WTC11 (cell line): ENCODE measurements at regions not wholly inside any gene's neighbourhood (a gene's known extent, or its start where the extent isn't known, plus 50 kb on each side); places are given as distances from the start of the nearest gene placed in this dataset.
A peak's percentile ranks its signal among the peaks of the same experiment; 100 is the strongest.

Experiments used
- ATAC-seq: fragments of 200-7000 bp; cut with Tn5 transposase; 2 replicates; pipeline ENCODE4 v1.10.0; 2021; ENCODE audit warnings: mild to moderate bottlenecking, moderate library complexity
- CTCF ChIA-PET: fragments of 300-600 bp; sonication (Branson Sonifier 250); formaldehyde crosslinking; loops from one replicate; lab custom pipeline; 2021; ENCODE audit warnings: antibody characterized with exemption; lab: Charles Lee
- POLR2A ChIA-PET: fragments of 350-600 bp; sonication (Branson Sonifier 250); formaldehyde crosslinking; loops from one replicate; lab custom pipeline; 2021; ENCODE audit warnings: antibody characterized with exemption; lab: Charles Lee
- DNase-seq: peaks from one replicate; pipeline ENCODE4 v3.0.0; 2021; ENCODE audit warnings: low spot score
- H3K27ac Mint-ChIP-seq: 2 replicates; pipeline ENCODE4 v1.8.0; 2021; ENCODE audit warnings: mixed read lengths
- H3K27me3 Mint-ChIP-seq: 2 replicates; pipeline ENCODE4 v1.8.0; 2021; ENCODE audit warnings: low read depth, mild to moderate bottlenecking, moderate library complexity, mixed read lengths
- H3K36me3 Mint-ChIP-seq: 2 replicates; pipeline ENCODE4 v1.8.0; 2021; ENCODE audit warnings: mixed read lengths
- H3K4me1 Mint-ChIP-seq: 2 replicates; pipeline ENCODE4 v1.8.0; 2022; ENCODE audit warnings: mixed read lengths
- H3K4me3 Mint-ChIP-seq: 2 replicates; pipeline ENCODE4 v1.8.0; 2021; ENCODE audit warnings: mild to moderate bottlenecking, moderate library complexity, mixed read lengths
- H3K9me3 Mint-ChIP-seq: 2 replicates; pipeline ENCODE4 v1.8.0; 2021; ENCODE audit warnings: mixed read lengths
- CTCF ChIP-seq: fragments of 200-600 bp; IDR thresholded peaks from 2 replicates; pipeline ENCODE4 v1.8.0; 2022; ENCODE audit warnings: antibody characterized with exemption
- E2F1 ChIP-seq: sonication (generic); formaldehyde crosslinking; IDR thresholded peaks from 2 replicates; pipeline ENCODE4 v1.8.0; 2022; ENCODE audit warnings: mild to moderate bottlenecking, missing genetic modification reagents
- ERG ChIP-seq: fragments of 250-450 bp; sonication (Bioruptor Pico); IDR thresholded peaks from 2 replicates; pipeline ENCODE4 v1.8.0; 2021; ENCODE audit warnings: mild to moderate bottlenecking
- FOXK1 ChIP-seq: sonication (generic); formaldehyde crosslinking; IDR thresholded peaks from 2 replicates; pipeline ENCODE4 v1.8.0; 2022; ENCODE audit warnings: mild to moderate bottlenecking, moderate library complexity, missing genetic modification reagents
- KAT7 ChIP-seq: sonication (generic); formaldehyde crosslinking; IDR thresholded peaks from 2 replicates; pipeline ENCODE4 v1.8.1; 2023; ENCODE audit warnings: missing genetic modification reagents, mild to moderate bottlenecking, borderline replicate concordance
- NFATC4 ChIP-seq: fragments of 250-450 bp; sonication (Bioruptor Pico); IDR thresholded peaks from 2 replicates; pipeline ENCODE4 v1.9.0; 2021; ENCODE audit warnings: mild to moderate bottlenecking
- NR3C1 ChIP-seq: sonication (generic); formaldehyde crosslinking; conservative IDR thresholded peaks from 2 replicates; pipeline ENCODE4 v1.8.1; 2023; ENCODE audit warnings: low read depth, mild to moderate bottlenecking, missing genetic modification reagents
- PRDM15 ChIP-seq: sonication (generic); formaldehyde crosslinking; IDR thresholded peaks from 2 replicates; pipeline ENCODE4 v1.8.0; 2022; ENCODE audit warnings: missing genetic modification reagents
- USF2 ChIP-seq: sonication (generic); formaldehyde crosslinking; IDR thresholded peaks from 2 replicates; pipeline ENCODE4 v1.8.1; 2023; ENCODE audit warnings: mild to moderate bottlenecking, missing genetic modification reagents, moderate library complexity
- ZNF317 ChIP-seq: sonication (generic); formaldehyde crosslinking; IDR thresholded peaks from 2 replicates; pipeline ENCODE4 v1.8.1; 2023; ENCODE audit warnings: low read depth, mild to moderate bottlenecking, moderate library complexity, missing genetic modification reagents, borderline replicate concordance
- ZNF425 ChIP-seq: fragments of 250-450 bp; sonication (Bioruptor Pico); conservative IDR thresholded peaks from 2 replicates; pipeline ENCODE4 v1.9.0; 2021; ENCODE audit warnings: mild to moderate bottlenecking
- ZSCAN18 ChIP-seq: fragments of 250-450 bp; sonication (Bioruptor Pico); IDR thresholded peaks from 2 replicates; pipeline ENCODE4 v2.1.2; 2022; ENCODE audit warnings: mild to moderate bottlenecking, moderate library complexity

- Mint-ChIP-seq H3K4me1 (no peaks in the 10 kb centered on the region), H3K27ac (no peak overlapping the region), H3K4me3 (no peak overlapping the region), H3K9me3 (peaks cover 31% of the 10 kb centered on the region)
- CTCF ChIA-PET = interaction anchor here (0.9 kb wide), 1 partner anchor 177 kb away, joined by 6 read pairs; no protein-coding TSS in a partner anchor
- DNase-seq = no peak
- no peak for ATAC-seq
- TF ChIP-seq ERG (CRISPR knock-in tag) (no peak), ZNF317 (no peak), NFATC4 (CRISPR knock-in tag) (no peak), ZNF425 (no peak), NR3C1 (no peak)
- TF ChIP-seq, all 79 proteins: peak for 0
- Mint-ChIP-seq H3K27me3 (peaks cover 12% of the 10 kb centered on the region), H3K36me3 (peaks cover 21% of the 10 kb centered on the region)
- POLR2A ChIA-PET = no interaction called here
Measured at GRCh38 chr12:124230789-124231188, 64.1 kb upstream of the RFLNA start.

GRCh38 chr12:124231980-124232653 is 62.8 kb upstream of the RFLNA start:
- no peaks in the 10 kb centered on the region for H3K4me1 Mint-ChIP-seq
- ATAC-seq = 0 out of 2 replicates have a peak, but pooled peaks have one; percentile 32
- ChIA-PET CTCF (interaction anchor here (0.7 to 1.0 kb wide), 2 partner anchors 32 to 195 kb away, joined by 3 read pairs; no protein-coding TSS in a partner anchor), POLR2A (no interaction called here)
- H3K9me3 Mint-ChIP-seq = peaks cover 31% of the 10 kb centered on the region
- TF ChIP-seq FOXK1 (CRISPR knock-in tag) (no peak), USF2 (no peak), CTCF (no peak), E2F1 (CRISPR knock-in tag) (no peak), ZSCAN18 (CRISPR knock-in tag) (no peak), PRDM15 (CRISPR knock-in tag) (no peak), KAT7 (CRISPR knock-in tag) (no peak)
- peaks cover 21% of the 10 kb centered on the region for H3K36me3 Mint-ChIP-seq
- H3K27me3 Mint-ChIP-seq = peaks cover 12% of the 10 kb centered on the region
- H3K27ac Mint-ChIP-seq = no peak overlapping the region
- no peak for DNase-seq
- H3K4me3 Mint-ChIP-seq = no peak overlapping the region
